IMR-90 (cell line): ENCODE measurements at regions not wholly inside any gene's neighbourhood (a gene's known extent, or its start where the extent isn't known, plus 50 kb on each side); places are given as distances from the start of the nearest gene placed in this dataset.

ENCODE experiments used
- ATAC-seq: fragments of 200-7000 bp; cut with Tn5 transposase; 2 replicates; pipeline ENCODE4 v1.9.1; 2020; ENCODE audit warnings: low read depth, mild to moderate bottlenecking, moderate library complexity
- BruUV-seq: library from RNA; stranded (reverse); fragments of 400-500 nt; replicated peaks from 2 replicates; lab custom pipeline; 2021; lab: Mats Ljungman, UMichigan
- CTCF ChIA-PET: fragments of 300-600 bp; formaldehyde crosslinking; extraction: SDS; loops from one replicate; lab custom pipeline; 2021; ENCODE audit warnings: antibody characterized with exemption; lab: Yijun Ruan, JAX
- POLR2A ChIA-PET: fragments of 300-600 bp; sonication (Branson Sonifier 250); formaldehyde crosslinking; loops from one replicate; lab custom pipeline; 2022; ENCODE audit warnings: antibody characterized with exemption; ENCODE audit not compliant: unreplicated experiment; lab: Charles Lee
- DNase-seq: peaks from one replicate; pipeline ENCODE4 v3.0.0; 2013
- H2AFZ ChIP-seq: replicated peaks from 2 replicates; pipeline ENCODE3; 2013; ENCODE audit warnings: low read length, mild to moderate bottlenecking; ENCODE audit not compliant: poor library complexity
- H2AK5ac ChIP-seq: 2 replicates; pipeline ENCODE4 v1.6.1; 2013; ENCODE audit warnings: low read depth, low read length, inconsistent platforms
- H2AK9ac ChIP-seq: replicated peaks from 2 replicates; pipeline ENCODE3; 2013; ENCODE audit warnings: mild to moderate bottlenecking, low read depth, low read length, moderate library complexity; ENCODE audit not compliant: poor library complexity
- H2BK120ac ChIP-seq: 2 replicates; pipeline ENCODE4 v1.6.1; 2013; ENCODE audit warnings: low read depth, low read length, inconsistent platforms
- H2BK15ac ChIP-seq: 3 replicates; pipeline ENCODE4 v1.6.1; 2013; ENCODE audit warnings: low read depth, low read length, inconsistent platforms
- H2BK20ac ChIP-seq: 2 replicates; pipeline ENCODE4 v1.6.1; 2013; ENCODE audit warnings: low read depth, mild to moderate bottlenecking, inconsistent platforms, low read length, moderate library complexity
- H2BK5ac ChIP-seq: 2 replicates; pipeline ENCODE4 v1.6.1; 2013; ENCODE audit warnings: mild to moderate bottlenecking, low read depth, low read length, inconsistent platforms; ENCODE audit not compliant: poor library complexity, severe bottlenecking
- H3K14ac ChIP-seq: replicated peaks from 2 replicates; pipeline ENCODE4 v1.6.1; 2013; ENCODE audit warnings: low read depth, low read length, inconsistent platforms
- H3K18ac ChIP-seq: 2 replicates; pipeline ENCODE4 v1.6.1; 2013; ENCODE audit warnings: low read depth, low read length, control low read depth
- H3K23ac ChIP-seq: 2 replicates; pipeline ENCODE4 v1.6.1; 2013; ENCODE audit warnings: low read depth, low read length, inconsistent platforms
- H3K27ac ChIP-seq: 2 replicates; pipeline ENCODE4 v1.5.1; 2013; ENCODE audit warnings: mild to moderate bottlenecking, control low read depth, low read length; ENCODE audit not compliant: insufficient read depth
- H3K27me3 ChIP-seq: 2 replicates; pipeline ENCODE4 v1.6.1; 2013; ENCODE audit warnings: low read length; ENCODE audit not compliant: control insufficient read depth, insufficient read depth
- H3K36me3 ChIP-seq: 2 replicates; pipeline ENCODE4 v1.6.1; 2013; ENCODE audit warnings: low read length, mixed read lengths; ENCODE audit not compliant: control insufficient read depth, insufficient read depth
- H3K4ac ChIP-seq: 2 replicates; pipeline ENCODE4 v1.6.1; 2013; ENCODE audit warnings: low read depth, low read length, inconsistent platforms
- H3K4me1 ChIP-seq: 2 replicates; pipeline ENCODE4 v1.6.1; 2013; ENCODE audit warnings: low read length, mixed read lengths; ENCODE audit not compliant: control insufficient read depth, insufficient read depth
- H3K4me2 ChIP-seq: 2 replicates; pipeline ENCODE4 v1.6.1; 2013; ENCODE audit warnings: low read depth, mild to moderate bottlenecking, control low read depth, low read length, moderate library complexity
- H3K4me3 ChIP-seq: 2 replicates; pipeline ENCODE4 v1.5.1; 2013; ENCODE audit warnings: low read depth, mild to moderate bottlenecking, control low read depth, low read length, moderate library complexity; ENCODE audit not compliant: insufficient read depth
- H3K56ac ChIP-seq: 2 replicates; pipeline ENCODE4 v1.6.1; 2013; ENCODE audit warnings: low read length, inconsistent platforms; ENCODE audit not compliant: insufficient read depth; ENCODE audit errors: extremely low read depth
- H3K79me1 ChIP-seq, 2 experiments: 2 replicates each; pipeline ENCODE4 v1.6.1; 2013; ENCODE audit warnings: low read length in 2 of 2, inconsistent platforms in 1 of 2, low read depth in 1 of 2
- H3K9ac ChIP-seq: 2 replicates; pipeline ENCODE4 v1.6.1; 2013; ENCODE audit warnings: low read depth, low read length, control low read depth
- H3K9me1 ChIP-seq: 2 replicates; pipeline ENCODE4 v1.6.1; 2013; ENCODE audit warnings: low read length, inconsistent platforms; ENCODE audit not compliant: insufficient read depth
- H3K9me3 ChIP-seq: 2 replicates; pipeline ENCODE4 v1.6.1; 2013; ENCODE audit warnings: low read length; ENCODE audit not compliant: control insufficient read depth, insufficient read depth
- H4K20me1 ChIP-seq: 2 replicates; pipeline ENCODE4 v1.6.1; 2013; ENCODE audit warnings: low read length, inconsistent platforms; ENCODE audit not compliant: insufficient read depth
- H4K5ac ChIP-seq: 2 replicates; pipeline ENCODE4 v1.6.1; 2013; ENCODE audit warnings: mild to moderate bottlenecking, low read depth, low read length, control low read depth
- H4K8ac ChIP-seq, 2 experiments: 2 replicates each; pipeline ENCODE4 v1.6.1; 2013; ENCODE audit warnings: low read depth in 2 of 2, low read length in 2 of 2, control low read depth in 1 of 2, inconsistent platforms in 1 of 2
- H4K91ac ChIP-seq: 2 replicates; pipeline ENCODE4 v1.6.1; 2013; ENCODE audit warnings: low read depth, low read length, inconsistent platforms; ENCODE audit not compliant: insufficient read depth
- BHLHE40 ChIP-seq: fragments of 150-350 bp; IDR thresholded peaks from 2 replicates; pipeline ENCODE4 v1.6.1; 2016; ENCODE audit warnings: mild to moderate bottlenecking, low read depth, low read length
- CEBPB ChIP-seq: IDR thresholded peaks from 2 replicates; pipeline ENCODE4 v1.6.1; 2012; ENCODE audit warnings: low read depth, low read length, improper control_type of control experiment
- CHD1 ChIP-seq: IDR thresholded peaks from 2 replicates; pipeline ENCODE4 v1.6.1; 2012; ENCODE audit warnings: low read depth, low read length, improper control_type of control experiment
- FOS ChIP-seq: fragments of 150-350 bp; IDR thresholded peaks from 2 replicates; pipeline ENCODE4 v1.6.1; 2016; ENCODE audit warnings: low read depth, low read length
- MAFK ChIP-seq: IDR thresholded peaks from 2 replicates; pipeline ENCODE4 v1.6.1; 2012; ENCODE audit warnings: low read depth, low read length, improper control_type of control experiment
- MAZ ChIP-seq: IDR thresholded peaks from 2 replicates; pipeline ENCODE4 v1.6.1; 2012; ENCODE audit warnings: low read depth, mild to moderate bottlenecking, low read length, improper control_type of control experiment, moderate library complexity, borderline replicate concordance
- MXI1 ChIP-seq: IDR thresholded peaks from 2 replicates; pipeline ENCODE4 v1.6.1; 2012; ENCODE audit warnings: low read depth, mild to moderate bottlenecking, low read length, moderate library complexity, borderline replicate concordance
- POLR2A ChIP-seq: IDR thresholded peaks from 2 replicates; pipeline ENCODE4 v1.6.1; 2012; ENCODE audit warnings: mild to moderate bottlenecking, low read depth, low read length
- RAD21 ChIP-seq: IDR thresholded peaks from 2 replicates; pipeline ENCODE4 v1.6.1; 2012; ENCODE audit warnings: low read length, improper control_type of control experiment
- RCOR1 ChIP-seq: IDR thresholded peaks from 2 replicates; pipeline ENCODE4 v1.6.1; 2012; ENCODE audit warnings: mild to moderate bottlenecking, low read length, improper control_type of control experiment; ENCODE audit not compliant: insufficient replicate concordance
- RFX5 ChIP-seq: IDR thresholded peaks from 2 replicates; pipeline ENCODE4 v1.8.0; 2012; ENCODE audit warnings: low read depth, mild to moderate bottlenecking, low read length, moderate library complexity
- SMC3 ChIP-seq: fragments of 150-350 bp; IDR thresholded peaks from 2 replicates; pipeline ENCODE4 v1.6.1; 2016; ENCODE audit warnings: low read depth, mild to moderate bottlenecking, antibody characterized with exemption, low read length, moderate library complexity
- WGBS, 2 experiments: methylation state at CpG; one replicate each; pipeline versions ENCODE4 v1.1.5 to v1.1.7; 2013; ENCODE audit warnings: missing lambda C conversion rate in 2 of 2; ENCODE audit not compliant: insufficient read length in 1 of 2; ENCODE audit errors: extremely low coverage in 2 of 2; 5-methylcytosine and 5-hydroxymethylcytosine counted together
- dilution Hi-C: fragments of 300-500 bp; cut with HindIII; formaldehyde crosslinking; loops from one replicate; pipeline ENCODE4 v1.14.3; 2018; ENCODE audit warnings: low sequenced_read_pairs; ENCODE audit not compliant: unreplicated experiment
- in situ Hi-C: fragments of 300-500 bp; cut with MboI; formaldehyde crosslinking; loops from 3 replicates; pipeline ENCODE4 v1.14.3; 2019; ENCODE audit warnings: low sequenced_read_pairs, inconsistent platforms, mixed read lengths
- intact Hi-C: fragments of 100-400 bp; cut with micrococcal nuclease; formaldehyde crosslinking; loops from 2 replicates; pipeline ENCODE4 v1.10.0; 2022
- TF ChIP-seq, protein P1 (sequence below): fragments of 150-350 bp; IDR thresholded peaks from 2 replicates; pipeline ENCODE4 v1.6.1; 2016; ENCODE audit warnings: low read depth, mild to moderate bottlenecking, low read length, moderate library complexity, borderline replicate concordance
- TF ChIP-seq, protein P2 (sequence below): conservative IDR thresholded peaks from 2 replicates; pipeline ENCODE4 v1.5.1; 2012; ENCODE audit warnings: mild to moderate bottlenecking, low read depth, low read length, improper control_type of control experiment
- TF ChIP-seq, protein P3 (sequence below): fragments of 150-350 bp; IDR thresholded peaks from 2 replicates; pipeline ENCODE4 v1.6.1; 2017; ENCODE audit warnings: mild to moderate bottlenecking, antibody characterized with exemption, low read length, low read depth

DNA sequence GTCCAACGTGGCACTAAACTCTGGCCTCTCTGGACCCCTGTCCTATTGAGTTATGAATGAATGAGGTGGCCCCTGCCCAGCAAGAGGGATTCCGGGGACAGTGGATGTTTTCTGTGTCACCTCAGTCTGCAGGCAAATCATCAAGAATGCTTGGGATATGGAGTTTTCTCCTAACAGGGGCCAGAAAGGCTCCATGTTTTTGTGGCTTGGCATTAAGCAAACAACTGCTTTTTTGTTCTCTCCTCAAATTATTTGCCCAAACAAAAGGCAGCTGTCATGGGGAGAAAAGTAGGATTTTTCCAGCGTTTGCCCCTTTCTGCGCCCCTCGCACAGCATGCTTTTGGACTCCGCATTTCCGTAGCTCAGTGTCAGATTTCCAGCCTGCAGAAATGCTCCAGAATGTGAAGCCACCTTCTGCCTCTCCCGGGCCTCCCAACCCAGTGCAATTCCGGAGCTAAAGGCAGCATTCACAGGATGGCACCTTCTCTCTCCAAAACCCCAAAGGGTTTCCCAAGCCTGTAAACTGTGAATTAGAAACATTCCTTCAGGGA lies 553.3 kb downstream of the CCDC171 start:
- H4K8ac ChIP-seq: peak overlapping the region in 1 of 2 experiments; percentile 15; a peak in 1 of 4 replicates
- H2AFZ ChIP-seq: peak overlapping the region; percentile 60
- no peak overlapping the region; the same call in 2 of the 3 replicates for H2BK15ac ChIP-seq
- no peak overlapping the region for H2BK5ac ChIP-seq
- H3K27ac ChIP-seq: peak overlapping the region; percentile 90; the same call in 1 of the 2 replicates
- H3K9ac ChIP-seq: peak overlapping the region; percentile 24; the same call in 1 of the 2 replicates
- no peak overlapping the region for H2AK9ac ChIP-seq
- CTCF ChIA-PET: no interaction called here
- no TSS peak for BruUV-seq
- H3K79me1 ChIP-seq: no peaks in the 10 kb centered on the region
- H4K5ac ChIP-seq: peak overlapping the region; percentile 28; the same call in 1 of the 2 replicates
- peaks cover 25% of the 10 kb centered on the region; the same call in 1 of the 2 replicates for H3K4me1 ChIP-seq
- H3K56ac ChIP-seq: no peak overlapping the region
- WGBS, 2 experiments: 58% methylated on average over 3 of the region's 9 CpGs; no CpG with 5 or more reads in 1 of the 2 experiments
- no peak overlapping the region for H3K4me3 ChIP-seq
- POLR2A ChIA-PET: no interaction called here
- ATAC-seq: peak; percentile 50; the same call in 1 of the 2 replicates
- peak overlapping the region; percentile 29; the same call in 1 of the 2 replicates for H2AK5ac ChIP-seq
- no peaks in the 10 kb centered on the region for H3K9me3 ChIP-seq
- peak overlapping the region; percentile 61 for H3K4ac ChIP-seq
- peak overlapping the region; percentile 31 for H3K14ac ChIP-seq
- in situ Hi-C loops: no loop called here
- H3K23ac ChIP-seq: peak overlapping the region; percentile 41; the same call in 1 of the 2 replicates
- H3K4me2 ChIP-seq: peak overlapping the region; percentile 6; the same call in 1 of the 2 replicates
- H3K27me3 ChIP-seq: no peaks in the 10 kb centered on the region
- intact Hi-C loops: no loop called here
- peak overlapping the region; percentile 58; the same call in 1 of the 2 replicates for H2BK20ac ChIP-seq
- peaks cover 16% of the 10 kb centered on the region for H3K9me1 ChIP-seq
- H4K20me1 ChIP-seq: no peaks in the 10 kb centered on the region
- peak overlapping the region; percentile 37 for H4K91ac ChIP-seq
- no peak for DNase-seq
- no peaks in the 10 kb centered on the region for H3K36me3 ChIP-seq
- dilution Hi-C loops: no loop called here
- peak overlapping the region; percentile 16; the same call in 1 of the 2 replicates for H3K18ac ChIP-seq
- peak overlapping the region; percentile 80 for H2BK120ac ChIP-seq
- TF ChIP-seq MXI1 (no peak), SMC3 (no peak), MAZ (no peak), CEBPB (no peak), FOS (no peak), POLR2A (no peak), MAFK (no peak), RCOR1 (no peak), RFX5 (no peak), CHD1 (no peak), BHLHE40 (no peak), RAD21 (no peak)
- TF ChIP-seq, protein P1, sequence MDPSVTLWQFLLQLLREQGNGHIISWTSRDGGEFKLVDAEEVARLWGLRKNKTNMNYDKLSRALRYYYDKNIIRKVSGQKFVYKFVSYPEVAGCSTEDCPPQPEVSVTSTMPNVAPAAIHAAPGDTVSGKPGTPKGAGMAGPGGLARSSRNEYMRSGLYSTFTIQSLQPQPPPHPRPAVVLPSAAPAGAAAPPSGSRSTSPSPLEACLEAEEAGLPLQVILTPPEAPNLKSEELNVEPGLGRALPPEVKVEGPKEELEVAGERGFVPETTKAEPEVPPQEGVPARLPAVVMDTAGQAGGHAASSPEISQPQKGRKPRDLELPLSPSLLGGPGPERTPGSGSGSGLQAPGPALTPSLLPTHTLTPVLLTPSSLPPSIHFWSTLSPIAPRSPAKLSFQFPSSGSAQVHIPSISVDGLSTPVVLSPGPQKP: no peak
- TF ChIP-seq, protein P2, sequence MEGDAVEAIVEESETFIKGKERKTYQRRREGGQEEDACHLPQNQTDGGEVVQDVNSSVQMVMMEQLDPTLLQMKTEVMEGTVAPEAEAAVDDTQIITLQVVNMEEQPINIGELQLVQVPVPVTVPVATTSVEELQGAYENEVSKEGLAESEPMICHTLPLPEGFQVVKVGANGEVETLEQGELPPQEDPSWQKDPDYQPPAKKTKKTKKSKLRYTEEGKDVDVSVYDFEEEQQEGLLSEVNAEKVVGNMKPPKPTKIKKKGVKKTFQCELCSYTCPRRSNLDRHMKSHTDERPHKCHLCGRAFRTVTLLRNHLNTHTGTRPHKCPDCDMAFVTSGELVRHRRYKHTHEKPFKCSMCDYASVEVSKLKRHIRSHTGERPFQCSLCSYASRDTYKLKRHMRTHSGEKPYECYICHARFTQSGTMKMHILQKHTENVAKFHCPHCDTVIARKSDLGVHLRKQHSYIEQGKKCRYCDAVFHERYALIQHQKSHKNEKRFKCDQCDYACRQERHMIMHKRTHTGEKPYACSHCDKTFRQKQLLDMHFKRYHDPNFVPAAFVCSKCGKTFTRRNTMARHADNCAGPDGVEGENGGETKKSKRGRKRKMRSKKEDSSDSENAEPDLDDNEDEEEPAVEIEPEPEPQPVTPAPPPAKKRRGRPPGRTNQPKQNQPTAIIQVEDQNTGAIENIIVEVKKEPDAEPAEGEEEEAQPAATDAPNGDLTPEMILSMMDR: no peak
- TF ChIP-seq, protein P3, sequence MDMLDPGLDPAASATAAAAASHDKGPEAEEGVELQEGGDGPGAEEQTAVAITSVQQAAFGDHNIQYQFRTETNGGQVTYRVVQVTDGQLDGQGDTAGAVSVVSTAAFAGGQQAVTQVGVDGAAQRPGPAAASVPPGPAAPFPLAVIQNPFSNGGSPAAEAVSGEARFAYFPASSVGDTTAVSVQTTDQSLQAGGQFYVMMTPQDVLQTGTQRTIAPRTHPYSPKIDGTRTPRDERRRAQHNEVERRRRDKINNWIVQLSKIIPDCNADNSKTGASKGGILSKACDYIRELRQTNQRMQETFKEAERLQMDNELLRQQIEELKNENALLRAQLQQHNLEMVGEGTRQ: no peak
